DLD1 (cell line): ENCODE measurements at regions not wholly inside any gene's neighbourhood (a gene's known extent, or its start where the extent isn't known, plus 50 kb on each side); places are given as distances from the start of the nearest gene placed in this dataset.

Experiments used
- in situ Hi-C: cut with HindIII; loops from 2 replicates; pipeline ENCODE4 v1.10.0; 2017; ENCODE audit warnings: low sequenced_read_pairs

- in situ Hi-C loops, result no loop called here
Measured at GRCh38 chr6:28732052-28732451, 191.7 kb downstream of the TRIM27 start.

GRCh38 chr6:28734443-28734959, 189.3 kb downstream of the TRIM27 start:
- in situ Hi-C loops, result no loop called here

GRCh38 chr6:28736121-28736520, 187.7 kb downstream of the TRIM27 start:
- in situ Hi-C loops, result no loop called here

GRCh38 chr6:28737750-28738395, 185.9 kb downstream of the TRIM27 start:
- in situ Hi-C loops, result no loop called here

- in situ Hi-C loops, result no loop called here
Measured at GRCh38 chr6:28738396-28738765, 185.4 kb downstream of the TRIM27 start.

- in situ Hi-C loops, result no loop called here
Measured at GRCh38 chr6:28741363-28741762, 182.4 kb downstream of the TRIM27 start.

- in situ Hi-C loops, result no loop called here
Measured at GRCh38 chr6:28742668-28743270, 181.0 kb downstream of the TRIM27 start.

- in situ Hi-C loops, result no loop called here
Measured at GRCh38 chr6:28743271-28743789, 180.5 kb downstream of the TRIM27 start.

GRCh38 chr6:28747083-28747630, 176.6 kb downstream of the TRIM27 start:
- in situ Hi-C loops, result no loop called here

- in situ Hi-C loops, result no loop called here
Measured at GRCh38 chr6:28747631-28748157, 176.1 kb downstream of the TRIM27 start.

GRCh38 chr6:28748192-28748591, 175.6 kb downstream of the TRIM27 start:
- in situ Hi-C loops, result no loop called here

- in situ Hi-C loops, result no loop called here
Measured at GRCh38 chr6:28750926-28751458, 172.8 kb downstream of the TRIM27 start.

GRCh38 chr6:28751514-28751913, 172.3 kb downstream of the TRIM27 start:
- in situ Hi-C loops, result no loop called here

- in situ Hi-C loops, result no loop called here
Measured at GRCh38 chr6:28751963-28752350, 171.8 kb downstream of the TRIM27 start.

- in situ Hi-C loops, result no loop called here
Measured at GRCh38 chr6:28757429-28758045, 166.2 kb downstream of the TRIM27 start.

- in situ Hi-C loops, result no loop called here
Measured at GRCh38 chr6:28758046-28758817, 165.6 kb downstream of the TRIM27 start.

- in situ Hi-C loops, result no loop called here
Measured at GRCh38 chr6:28758818-28759235, 165.0 kb downstream of the TRIM27 start.

- in situ Hi-C loops, result no loop called here
Measured at GRCh38 chr6:28764014-28764723, 159.6 kb downstream of the TRIM27 start.

- in situ Hi-C loops, result no loop called here
Measured at GRCh38 chr6:28764761-28765282, 159.0 kb downstream of the TRIM27 start.

GRCh38 chr6:28765978-28766351, 157.8 kb downstream of the TRIM27 start:
- in situ Hi-C loops, result no loop called here
